H1 (cell line): ENCODE measurements at regions not wholly inside any gene's neighbourhood (a gene's known extent, or its start where the extent isn't known, plus 50 kb on each side); places are given as distances from the start of the nearest gene placed in this dataset.

Experiments used
- CTCF ChIA-PET: fragments of 300-600 bp; sonication (Branson Sonifier 250); formaldehyde crosslinking; loops from one replicate; lab custom pipeline; 2021; ENCODE audit not compliant: partially characterized antibody; lab: Charles Lee
- POLR2A ChIA-PET: fragments of 300-600 bp; sonication (Branson Sonifier 250); formaldehyde crosslinking; loops from one replicate; lab custom pipeline; 2021; ENCODE audit warnings: inconsistent platforms; ENCODE audit not compliant: partially characterized antibody; lab: Charles Lee
- DNase-seq, 2 experiments: peaks; one replicate each; pipeline versions ENCODE4 v3.0.0 to v3.0.0-alpha.2; 2010 to 2022; ENCODE audit warnings: low spot score in 2 of 2, low read depth in 1 of 2, mixed read lengths in 1 of 2
- FAIRE-seq: peaks from 2 replicates; lab custom pipeline; 2011; peaks lifted over from hg19 to GRCh38; lab: Jason Lieb, UNC
- H2AFZ ChIP-seq: 2 replicates; pipeline ENCODE4 v1.8.1; 2012; ENCODE audit warnings: low read length, inconsistent platforms
- H2AK5ac ChIP-seq: 2 replicates; pipeline ENCODE4 v1.6.1; 2013; ENCODE audit warnings: low read depth, low read length
- H2BK120ac ChIP-seq: replicated peaks from 2 replicates; pipeline ENCODE3; 2013; ENCODE audit warnings: low read depth, low read length, inconsistent platforms
- H2BK12ac ChIP-seq: 2 replicates; pipeline ENCODE4 v1.6.1; 2013; ENCODE audit warnings: low read depth, low read length
- H2BK15ac ChIP-seq: 2 replicates; pipeline ENCODE4 v1.6.1; 2013; ENCODE audit warnings: low read length
- H2BK20ac ChIP-seq: 2 replicates; pipeline ENCODE4 v1.6.1; 2013; ENCODE audit warnings: low read length
- H2BK5ac ChIP-seq: 2 replicates; pipeline ENCODE4 v1.6.1; 2013; ENCODE audit warnings: low read depth, low read length
- H3K14ac ChIP-seq: 2 replicates; pipeline ENCODE4 v1.6.1; 2013; ENCODE audit warnings: inconsistent platforms; ENCODE audit not compliant: insufficient read length
- H3K18ac ChIP-seq: 2 replicates; pipeline ENCODE4 v1.6.1; 2013; ENCODE audit warnings: low read length; ENCODE audit errors: extremely low read depth
- H3K23ac ChIP-seq: 2 replicates; pipeline ENCODE4 v1.6.1; 2013; ENCODE audit warnings: inconsistent platforms; ENCODE audit not compliant: insufficient read length
- H3K23me2 ChIP-seq: 2 replicates; pipeline ENCODE4 v1.6.1; 2013; ENCODE audit warnings: low read depth, low read length
- H3K27ac ChIP-seq: 2 replicates; pipeline ENCODE4 v1.6.1; 2011; ENCODE audit warnings: low read depth, low read length, inconsistent platforms
- H3K27me3 ChIP-seq, 4 experiments: replicated peaks in 1 of 4; 1 replicate in 1 of 4; 2 replicates in 3 of 4; pipeline versions ENCODE4 v1.6.1 to v1.8.1; 2011 to 2013; ENCODE audit warnings: low read length in 3 of 4, mild to moderate bottlenecking in 3 of 4, inconsistent platforms in 2 of 4, mixed read lengths in 2 of 4, moderate library complexity in 1 of 4; ENCODE audit not compliant: control insufficient read depth in 3 of 4, insufficient read depth in 3 of 4; ENCODE audit errors: extremely low read depth in 1 of 4
- H3K36me3 ChIP-seq, 4 experiments: 2 replicates each; pipeline versions ENCODE4 v1.6.1 to v1.8.1; 2011 to 2013; ENCODE audit warnings: mild to moderate bottlenecking in 4 of 4, low read length in 3 of 4, moderate library complexity in 2 of 4, control low read depth in 1 of 4, inconsistent platforms in 1 of 4; ENCODE audit not compliant: insufficient read depth in 4 of 4, control insufficient read depth in 2 of 4
- H3K4ac ChIP-seq: replicated peaks from 2 replicates; pipeline ENCODE3; 2013; ENCODE audit warnings: low read length, low read depth, mixed read lengths, inconsistent platforms; ENCODE audit not compliant: insufficient read length
- H3K4me1 ChIP-seq, 4 experiments: replicated peaks in 1 of 4; 1 replicate in 1 of 4; 2 replicates in 3 of 4; pipeline versions ENCODE4 v1.6.1 to v1.8.1; 2011 to 2013; ENCODE audit warnings: low read length in 3 of 4, inconsistent platforms in 2 of 4, mixed read lengths in 1 of 4; ENCODE audit not compliant: insufficient read depth in 4 of 4, control insufficient read depth in 3 of 4
- H3K4me2 ChIP-seq, 2 experiments: 2 replicates each; pipeline versions ENCODE4 v1.6.1 to v1.8.1; 2011 to 2013; ENCODE audit warnings: low read depth in 2 of 2, low read length in 2 of 2, control low read depth in 1 of 2, inconsistent platforms in 1 of 2, mild to moderate bottlenecking in 1 of 2; ENCODE audit not compliant: insufficient read depth in 1 of 2
- H3K4me3 ChIP-seq, 4 experiments: fragments of 200-600, 300-600 bp in 1 of 4; sonication (generic), shearing (Covaris generic), sonication (Bioruptor Twin) in 1 of 4; 2 replicates each; pipeline versions ENCODE4 v1.5.1 to v1.8.1; 2011 to 2016; ENCODE audit warnings: low read length in 4 of 4, low read depth in 3 of 4, control low read depth in 2 of 4, inconsistent platforms in 2 of 4, mild to moderate bottlenecking in 2 of 4, mixed read lengths in 1 of 4, moderate library complexity in 1 of 4; ENCODE audit not compliant: insufficient read depth in 2 of 4; ENCODE audit errors: extremely low read depth in 1 of 4
- H3K56ac ChIP-seq: replicated peaks from 2 replicates; pipeline ENCODE3; 2013; ENCODE audit warnings: low read depth, mild to moderate bottlenecking, mixed read lengths, low read length, inconsistent platforms; ENCODE audit not compliant: insufficient read length
- H3K79me1 ChIP-seq: 2 replicates; pipeline ENCODE4 v1.6.1; 2013; ENCODE audit warnings: low read depth, low read length, control low read depth
- H3K79me2 ChIP-seq, 2 experiments: 2 replicates each; pipeline versions ENCODE4 v1.6.1 to v1.8.1; 2012 to 2013; ENCODE audit warnings: low read length in 2 of 2, mild to moderate bottlenecking in 2 of 2, inconsistent platforms in 1 of 2; ENCODE audit not compliant: insufficient read depth in 2 of 2, control insufficient read depth in 1 of 2
- H3K9ac ChIP-seq, 4 experiments: replicated peaks in 1 of 4; 1 replicate in 1 of 4; 2 replicates in 3 of 4; pipeline versions ENCODE4 v1.6.1 to v1.8.1; 2011 to 2013; ENCODE audit warnings: low read depth in 3 of 4, low read length in 3 of 4, control low read depth in 2 of 4, mild to moderate bottlenecking in 2 of 4, moderate library complexity in 2 of 4, inconsistent platforms in 1 of 4; ENCODE audit errors: extremely low read depth in 1 of 4
- H3K9me3 ChIP-seq, 2 experiments: 2 replicates each; pipeline versions ENCODE4 v1.6.1 to v1.8.1; 2012 to 2013; ENCODE audit warnings: mild to moderate bottlenecking in 2 of 2, moderate library complexity in 2 of 2, control low read depth in 1 of 2, inconsistent platforms in 1 of 2, low read depth in 1 of 2, low read length in 1 of 2, mixed read lengths in 1 of 2; ENCODE audit not compliant: insufficient read depth in 2 of 2
- H4K20me1 ChIP-seq, 2 experiments: replicated peaks in 1 of 2; 2 replicates each; pipeline versions ENCODE3 to v1.8.1; 2011 to 2013; ENCODE audit warnings: inconsistent platforms in 2 of 2, low read length in 2 of 2, mild to moderate bottlenecking in 1 of 2; ENCODE audit not compliant: insufficient read depth in 2 of 2, control insufficient read depth in 1 of 2
- H4K5ac ChIP-seq: 2 replicates; pipeline ENCODE4 v1.6.1; 2013; ENCODE audit warnings: low read length, low read depth, mixed read lengths, inconsistent platforms; ENCODE audit not compliant: insufficient read length
- H4K8ac ChIP-seq: 2 replicates; pipeline ENCODE4 v1.8.0; 2013; ENCODE audit warnings: mild to moderate bottlenecking, moderate library complexity, low read length, inconsistent platforms; ENCODE audit not compliant: insufficient read depth; ENCODE audit errors: extremely low read depth
- H4K91ac ChIP-seq: replicated peaks from 2 replicates; pipeline ENCODE3; 2013; ENCODE audit warnings: low read length, mixed read lengths, inconsistent platforms; ENCODE audit not compliant: insufficient read length
- ATF3 ChIP-seq: IDR thresholded peaks from 2 replicates; pipeline ENCODE4 v1.6.1; 2011; ENCODE audit warnings: low read depth, mild to moderate bottlenecking, low read length; ENCODE audit not compliant: insufficient read depth
- CEBPB ChIP-seq: IDR thresholded peaks from 2 replicates; pipeline ENCODE4 v1.6.1; 2012; ENCODE audit warnings: low read depth, low read length
- CTCF ChIP-seq, 3 experiments: IDR thresholded peaks; 1 replicate in 2 of 3; 2 replicates in 1 of 3; pipeline versions ENCODE4 v1.5.1 to v1.6.1; 2011; ENCODE audit warnings: low read length in 3 of 3, mild to moderate bottlenecking in 3 of 3, inconsistent platforms in 2 of 3, low read depth in 1 of 3, moderate library complexity in 1 of 3; ENCODE audit not compliant: insufficient read depth in 1 of 3; ENCODE audit errors: control extremely low read depth in 1 of 3
- KDM1A ChIP-seq: fragments of 200-600, 300-600 bp; sonication (generic); IDR thresholded peaks from 2 replicates; pipeline ENCODE4 v1.7.1; 2016; ENCODE audit warnings: mild to moderate bottlenecking, low read length, borderline replicate concordance
- NRF1 ChIP-seq: IDR thresholded peaks from 2 replicates; pipeline ENCODE4 v1.6.1; 2011; ENCODE audit warnings: mild to moderate bottlenecking, low read depth, low read length, improper control_type of control experiment
- RXRA ChIP-seq: IDR thresholded peaks from 2 replicates; pipeline ENCODE4 v1.6.1; 2011; ENCODE audit warnings: low read depth, mild to moderate bottlenecking, low read length, moderate library complexity; ENCODE audit not compliant: insufficient read depth
- SIN3A ChIP-seq, 2 experiments: IDR thresholded peaks in 1 of 2; conservative IDR thresholded peaks in 1 of 2; 2 replicates each; pipeline ENCODE4 v1.6.1; 2011 to 2012; ENCODE audit warnings: low read length in 2 of 2, improper control_type of control experiment in 1 of 2, low read depth in 1 of 2, mild to moderate bottlenecking in 1 of 2
- TCF12 ChIP-seq: IDR thresholded peaks from 2 replicates; pipeline ENCODE4 v1.6.1; 2011; ENCODE audit warnings: low read depth, mild to moderate bottlenecking, low read length
- WGBS, 2 experiments: shearing (Covaris generic) in 1 of 2; methylation state at CpG; one replicate each; pipeline versions ENCODE4 v1.1.6 to v1.1.7; 2013 to 2015; ENCODE audit warnings: low lambda C conversion rate in 2 of 2, mixed read lengths in 2 of 2, inconsistent platforms in 1 of 2, low coverage in 1 of 2, missing lambda C conversion rate in 1 of 2; ENCODE audit not compliant: insufficient replicate concordance in 2 of 2, insufficient coverage in 1 of 2, insufficient read length in 1 of 2; ENCODE audit errors: extremely low coverage in 1 of 2, missing lambda C conversion rate in 1 of 2; 5-methylcytosine and 5-hydroxymethylcytosine counted together

GRCh38 chr2:181172676-181173075 is 192.3 kb downstream of the UBE2E3 start:
- FAIRE-seq (no peak), DNase-seq (no peak)
- H4K8ac ChIP-seq: no peak overlapping the region
- H2AFZ ChIP-seq: no peak overlapping the region
- no peaks in the 10 kb centered on the region for H3K79me1 ChIP-seq
- no peak overlapping the region for H3K9ac ChIP-seq
- no peak overlapping the region for H2BK5ac ChIP-seq
- H3K14ac ChIP-seq: no peak overlapping the region
- H3K27me3 ChIP-seq: no peaks in the 10 kb centered on the region
- H2BK12ac ChIP-seq: no peak overlapping the region
- no peak overlapping the region for H3K56ac ChIP-seq
- no peak overlapping the region for H3K4ac ChIP-seq
- WGBS, 2 experiments: 90% methylated on average over 3 of the region's 3 CpGs; no CpG with 5 or more reads in 1 of the 2 experiments
- H3K18ac ChIP-seq: no peak overlapping the region
- H3K36me3 ChIP-seq: no peaks in the 10 kb centered on the region
- no peaks in the 10 kb centered on the region for H3K23me2 ChIP-seq
- H3K4me2 ChIP-seq: no peak overlapping the region
- TF ChIP-seq CTCF (IDR thresholded peaks at IDR 0.05; ENCODE audit: control extremely low read depth in 1 of 3, insufficient read depth in 1 of 3, low read depth in 1 of 3, low read length in 3 of 3) (no peak), NRF1 (no peak), ATF3 (no peak), TCF12 (no peak), CEBPB (no peak), RXRA (no peak), KDM1A (no peak), SIN3A (conservative IDR thresholded peaks at IDR 0.05 in 1 of 2, IDR thresholded peaks at IDR 0.05 in 1 of 2; ENCODE audit: low read depth in 1 of 2, low read length in 2 of 2) (no peak)
- H3K23ac ChIP-seq: no peak overlapping the region
- no peak overlapping the region for H2BK120ac ChIP-seq
- no peak overlapping the region for H4K5ac ChIP-seq
- H3K4me3 ChIP-seq: no peak overlapping the region
- H3K4me1 ChIP-seq: no peaks in the 10 kb centered on the region; a peak in 1 of 7 replicates
- H2BK20ac ChIP-seq: no peak overlapping the region
- H2BK15ac ChIP-seq: no peak overlapping the region
- ChIA-PET POLR2A (no interaction called here), CTCF (no interaction called here)
- H3K27ac ChIP-seq: no peak overlapping the region
- no peaks in the 10 kb centered on the region for H3K79me2 ChIP-seq
- peaks cover 0 to 2% of the 10 kb centered on the region in 2 experiments; a peak in 1 of 4 replicates for H3K9me3 ChIP-seq
- H2AK5ac ChIP-seq: no peak overlapping the region
- no peak overlapping the region for H4K91ac ChIP-seq
- no peaks in the 10 kb centered on the region for H4K20me1 ChIP-seq
